NCI-H345 treated with DMSO at 0.1 percent for 48 hours (cell line): ENCODE measurements at regions not wholly inside any gene's neighbourhood (a gene's known extent, or its start where the extent isn't known, plus 50 kb on each side); places are given as distances from the start of the nearest gene placed in this dataset.
"Not testable (repeated sequence)": the region's sequence is repeated elsewhere in the genome, so short reads cannot be mapped to it uniquely, and the experiment has no call there.

ENCODE experiments used
- DNase-seq: peaks from one replicate; lab custom pipeline; 2025; ENCODE audit not compliant: unreplicated experiment; lab: John Stamatoyannopoulos, UW

DNA sequence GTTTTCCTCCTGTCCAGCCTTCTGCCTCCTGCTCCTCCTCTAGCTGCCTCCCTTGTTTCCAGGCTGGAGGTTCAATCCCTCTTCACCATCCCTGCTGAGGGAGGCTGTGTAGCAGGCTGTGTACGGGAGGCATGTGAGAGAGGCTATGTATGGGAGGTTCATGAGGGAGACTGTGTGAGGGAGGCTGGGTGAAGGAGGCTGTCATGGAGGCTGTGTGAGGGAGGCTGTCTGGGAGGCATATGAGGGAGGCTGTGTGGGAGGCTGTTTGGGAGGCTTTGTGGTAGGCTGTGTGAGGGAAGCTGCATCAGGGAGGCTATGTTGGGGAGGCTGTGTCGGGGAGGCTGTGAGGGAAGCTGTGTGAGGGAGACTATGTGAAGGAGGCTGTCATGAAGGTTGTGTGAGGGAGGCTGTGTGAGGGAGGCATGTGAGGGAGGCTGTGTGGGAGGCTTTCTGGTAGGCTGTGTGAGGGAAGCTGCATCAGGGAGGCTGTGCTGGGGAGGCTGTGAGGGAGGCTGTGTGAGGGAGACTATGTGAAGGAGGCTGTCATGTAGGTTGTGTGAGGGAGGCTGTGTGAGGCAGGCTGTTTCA is 123.7 kb upstream of the RNF32 start:
- DNase-seq = no peak

DNA sequence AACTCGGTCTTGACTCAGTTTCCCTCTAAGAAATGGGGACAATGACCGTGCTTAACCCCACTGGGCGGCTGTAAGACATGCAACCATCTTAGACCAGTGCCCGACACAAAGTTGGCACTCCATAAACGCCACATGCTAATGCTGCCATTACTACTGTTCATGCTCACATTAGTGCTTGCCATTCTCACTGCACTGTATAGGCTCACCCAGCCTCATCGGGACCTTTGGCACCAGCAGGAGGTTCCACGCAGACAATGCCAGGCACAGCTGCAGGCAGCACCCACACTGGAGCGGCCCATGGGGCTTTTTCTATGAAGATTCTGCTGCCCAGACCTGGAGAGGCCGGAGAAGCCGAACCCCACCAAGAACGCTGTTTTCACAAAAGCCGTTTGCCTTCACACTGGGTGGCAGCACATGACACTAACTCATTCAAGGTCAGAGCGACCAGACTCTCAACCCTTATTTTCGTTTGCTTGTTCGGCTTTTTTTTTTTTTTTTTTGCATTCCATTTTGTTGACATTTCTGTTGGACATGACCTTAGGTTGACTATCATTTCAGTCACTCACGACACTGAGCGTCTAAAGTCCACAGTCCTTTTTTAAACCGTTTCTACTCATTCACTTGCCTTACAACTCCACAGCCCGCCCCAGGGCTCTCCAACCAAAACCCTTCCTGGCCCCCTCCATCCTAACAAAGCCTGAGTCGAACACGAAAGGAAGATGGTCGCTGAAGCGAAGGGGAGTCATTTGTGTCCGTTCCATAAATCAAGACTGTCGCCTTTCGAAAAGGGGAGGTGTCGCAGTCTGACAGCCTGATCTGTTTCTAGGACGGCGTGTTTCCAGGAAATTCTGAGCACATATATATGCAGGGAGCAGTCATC is 124.4 kb upstream of the RNF32 start:
- DNase-seq = no peak

DNA sequence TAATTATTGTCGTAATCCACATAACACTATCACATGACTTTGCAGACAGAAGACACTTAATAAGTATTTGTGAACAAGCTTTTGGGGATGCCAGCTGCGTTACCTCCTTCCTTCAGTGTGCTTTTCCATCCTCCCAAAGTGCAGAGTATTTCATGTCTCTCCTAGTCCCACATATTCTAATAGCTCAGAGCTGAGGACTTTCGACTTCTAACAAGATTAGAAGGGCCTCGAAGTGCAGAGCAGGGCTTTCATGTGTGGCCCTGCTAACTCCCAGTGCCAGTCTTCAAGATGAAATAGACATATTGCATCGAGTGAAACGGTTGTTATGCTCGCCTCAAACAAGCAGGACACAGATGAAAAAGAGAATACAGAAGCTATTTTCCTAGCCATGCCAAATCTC is 125.7 kb upstream of the RNF32 start:
- no peak for DNase-seq

DNA sequence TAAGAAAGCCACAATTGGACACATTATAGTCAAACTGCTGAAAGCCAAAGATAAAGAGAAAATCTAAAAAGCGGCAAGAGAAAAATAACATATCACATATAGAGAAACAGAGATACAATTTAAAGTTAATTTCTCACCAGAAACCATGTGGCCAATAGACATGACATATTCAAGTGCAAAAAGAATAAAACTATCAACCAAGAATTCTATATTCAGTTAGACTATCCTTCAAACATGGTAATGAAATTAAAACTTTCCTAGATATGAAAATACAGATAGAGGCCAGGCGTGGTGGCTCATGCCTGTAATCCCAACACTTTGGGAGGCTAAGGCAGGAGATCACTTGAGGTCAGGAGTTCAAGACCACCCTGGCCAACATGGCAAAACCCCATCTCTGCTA is 129.1 kb upstream of the RNF32 start:
- no peak for DNase-seq

DNA sequence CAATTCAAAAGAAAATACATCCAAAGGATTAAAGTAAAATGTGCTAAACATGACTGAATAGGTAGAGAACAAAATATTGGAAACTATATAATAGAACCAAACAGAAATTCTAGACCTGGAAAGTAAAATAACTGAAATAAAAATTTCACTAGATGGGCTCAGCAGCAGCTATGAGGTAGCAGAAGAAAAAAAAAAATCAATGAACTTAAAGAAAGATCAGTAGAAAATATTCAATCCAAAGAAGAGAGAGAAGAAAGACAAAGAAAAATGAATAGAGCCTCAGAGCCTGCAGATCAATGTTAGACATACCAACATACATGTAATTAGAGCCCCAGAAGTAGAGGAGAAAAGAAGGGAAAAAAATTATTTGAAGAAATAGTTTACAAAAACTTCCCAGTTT is 129.6 kb upstream of the RNF32 start:
- no peak for DNase-seq

DNA sequence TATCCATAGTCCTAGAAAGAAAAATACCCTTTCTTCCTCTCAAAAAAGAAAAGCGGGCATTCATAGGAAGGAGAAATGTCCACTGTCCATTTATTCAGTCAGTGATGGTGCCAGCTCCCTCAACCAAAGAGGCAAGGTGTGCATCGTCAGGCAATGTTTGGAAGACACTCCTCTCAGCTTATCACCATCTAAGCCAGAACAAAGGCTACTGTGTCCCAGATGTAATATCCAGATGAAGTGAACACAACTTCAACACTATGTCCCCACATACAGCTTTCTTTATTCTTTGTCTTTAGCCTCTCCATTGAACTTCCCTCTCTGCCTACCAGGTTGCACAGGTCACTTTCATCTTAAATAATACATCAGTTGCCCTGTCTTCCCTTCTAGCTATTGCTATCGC is 131.4 kb upstream of the RNF32 start:
- no peak for DNase-seq

DNA sequence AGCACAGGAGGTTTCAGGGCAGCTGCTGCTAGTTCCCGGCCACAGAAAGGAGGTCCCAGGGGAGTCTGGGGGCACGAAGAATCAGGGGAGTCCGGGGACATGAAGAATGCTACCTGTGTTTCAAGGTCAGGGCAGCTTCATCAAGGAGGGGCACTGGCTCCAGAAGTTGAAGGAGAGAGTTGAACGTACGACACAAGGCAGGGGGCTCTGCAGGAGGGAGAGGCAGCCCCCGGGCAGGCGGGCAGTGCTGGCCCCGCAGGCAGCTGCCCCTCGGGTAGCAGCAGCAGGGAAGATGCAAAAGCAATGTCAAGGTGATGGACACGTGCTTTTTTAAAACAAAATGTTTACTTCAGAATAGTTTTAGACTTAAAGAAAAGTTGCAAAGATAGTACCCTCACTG is 134.7 kb upstream of the RNF32 start:
- no peak for DNase-seq

DNA sequence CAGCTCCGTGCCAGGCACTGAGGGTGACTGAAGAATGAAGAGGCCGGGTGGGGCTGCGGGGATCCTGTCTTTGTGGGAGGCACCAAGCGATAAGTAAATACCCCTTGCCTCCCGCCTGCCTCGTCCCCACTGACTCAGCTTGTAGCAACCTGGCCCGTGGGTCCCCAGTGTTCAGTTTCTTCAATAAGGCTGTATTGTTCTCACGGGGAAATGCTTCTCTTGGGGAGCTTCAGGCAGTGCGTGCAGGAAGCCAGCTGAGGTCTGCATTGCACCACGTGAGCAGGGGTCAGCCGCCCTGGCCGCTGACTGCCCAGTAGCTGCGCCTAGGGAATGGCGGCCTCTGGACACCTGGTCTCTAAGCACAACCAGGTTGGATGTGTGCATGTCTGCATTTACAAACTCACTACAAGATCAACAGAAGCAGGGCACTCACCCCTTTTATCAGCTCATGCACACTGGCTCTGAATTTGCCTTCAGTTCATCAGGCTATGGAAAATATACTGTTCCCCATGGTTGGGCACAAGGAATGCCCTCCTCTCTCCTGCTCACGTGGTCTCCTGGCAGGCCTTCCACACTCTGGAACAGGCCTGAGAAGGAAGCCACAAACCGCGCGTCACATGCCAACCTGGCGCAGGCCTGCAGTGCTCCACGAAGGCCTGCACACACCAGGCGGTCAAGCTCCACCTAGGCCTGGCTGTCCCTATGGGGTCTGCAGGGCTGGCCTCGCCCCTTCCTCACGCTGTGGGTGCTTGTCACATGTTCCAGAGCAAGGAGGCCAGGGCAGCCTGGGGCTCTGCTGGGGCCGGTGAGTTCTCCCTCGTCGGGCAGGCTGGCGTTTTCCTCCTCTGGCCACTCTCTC is 135.7 kb upstream of the RNF32 start:
- DNase-seq = no peak

DNA sequence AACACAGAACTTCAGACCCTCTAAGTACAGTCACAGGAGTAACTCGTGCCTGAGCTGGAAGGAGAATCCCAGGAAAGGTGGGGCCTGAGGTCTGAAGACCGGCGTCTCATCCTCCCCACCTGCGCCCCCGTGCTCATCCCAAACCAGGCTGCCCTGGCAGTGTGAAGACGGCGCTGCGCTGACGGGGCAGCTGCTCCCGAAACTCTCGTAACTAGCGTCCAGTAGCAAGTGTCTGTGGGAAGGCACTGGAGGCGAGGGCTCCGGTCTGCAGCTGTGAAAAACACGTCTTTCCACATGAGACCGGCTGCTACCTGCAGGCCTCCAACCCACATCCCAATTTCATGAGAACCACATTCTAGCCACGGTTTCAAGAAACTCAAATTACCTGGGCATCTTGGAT is 136.6 kb upstream of the RNF32 start:
- no peak for DNase-seq

DNA sequence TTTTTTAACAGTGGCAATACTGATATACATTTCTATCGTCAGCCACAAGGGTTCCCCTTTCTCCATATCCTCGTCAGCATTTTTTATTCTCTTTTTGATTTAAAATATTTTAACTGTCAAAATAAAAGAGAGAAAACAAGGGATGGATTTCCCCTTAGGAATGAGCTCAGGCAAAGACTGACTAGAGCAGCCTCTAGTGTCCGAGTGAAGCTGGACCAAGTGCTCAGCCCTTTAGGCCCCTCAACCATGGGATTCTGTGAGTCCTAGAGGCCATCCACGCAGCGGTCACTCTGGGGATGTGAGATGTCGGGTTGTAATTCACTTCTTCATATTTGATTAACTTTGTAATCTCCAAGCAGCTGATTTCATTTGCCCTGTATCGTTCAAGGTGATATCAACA is 137.4 kb upstream of the RNF32 start:
- no peak for DNase-seq

DNA sequence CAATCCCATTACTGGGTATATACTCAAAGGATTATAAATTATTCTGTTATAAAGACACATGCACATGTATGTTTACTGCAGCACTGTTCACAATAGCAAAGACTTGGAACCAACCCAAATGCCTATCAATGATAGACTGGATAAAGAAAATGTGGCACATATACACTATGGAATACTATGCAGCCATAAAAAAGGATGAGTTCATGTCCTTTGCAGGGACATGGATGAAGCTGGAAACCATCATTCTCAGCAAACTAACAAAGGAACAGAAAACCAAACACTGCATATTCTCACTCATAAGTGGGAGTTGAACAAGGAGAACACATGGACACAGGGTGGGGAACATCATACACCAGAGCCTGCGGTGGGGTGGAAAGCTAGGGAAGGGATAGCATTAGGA is 138.8 kb upstream of the RNF32 start:
- not testable (repeated sequence) for DNase-seq

DNA sequence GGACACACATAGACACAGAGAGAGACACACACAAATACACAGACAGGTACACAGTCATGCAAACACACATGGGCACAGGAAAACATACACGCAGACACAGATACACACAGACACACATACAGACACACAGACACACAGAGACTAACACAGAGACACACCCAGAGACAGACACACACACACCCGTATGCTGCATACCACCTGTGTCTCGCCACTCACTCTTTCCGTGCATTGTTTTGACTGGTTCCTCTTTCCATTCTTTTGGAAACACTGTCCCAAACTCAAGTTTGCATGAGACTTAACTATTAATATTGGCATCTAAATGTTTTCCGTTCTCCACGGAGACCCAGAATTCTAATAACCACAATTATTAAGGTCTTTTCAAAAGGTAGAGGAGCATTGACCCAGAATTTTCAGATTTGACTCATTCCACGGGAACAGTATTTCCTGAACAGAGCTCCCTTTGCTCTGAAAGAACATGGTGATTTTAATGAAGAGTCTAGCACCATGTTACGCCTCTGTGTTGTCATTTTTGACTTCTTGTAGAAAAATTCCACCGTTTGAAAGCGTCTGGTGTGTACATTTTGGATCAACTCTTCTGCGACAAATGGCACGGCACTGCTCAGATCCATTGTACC is 141.2 kb upstream of the RNF32 start:
- DNase-seq = no peak

DNA sequence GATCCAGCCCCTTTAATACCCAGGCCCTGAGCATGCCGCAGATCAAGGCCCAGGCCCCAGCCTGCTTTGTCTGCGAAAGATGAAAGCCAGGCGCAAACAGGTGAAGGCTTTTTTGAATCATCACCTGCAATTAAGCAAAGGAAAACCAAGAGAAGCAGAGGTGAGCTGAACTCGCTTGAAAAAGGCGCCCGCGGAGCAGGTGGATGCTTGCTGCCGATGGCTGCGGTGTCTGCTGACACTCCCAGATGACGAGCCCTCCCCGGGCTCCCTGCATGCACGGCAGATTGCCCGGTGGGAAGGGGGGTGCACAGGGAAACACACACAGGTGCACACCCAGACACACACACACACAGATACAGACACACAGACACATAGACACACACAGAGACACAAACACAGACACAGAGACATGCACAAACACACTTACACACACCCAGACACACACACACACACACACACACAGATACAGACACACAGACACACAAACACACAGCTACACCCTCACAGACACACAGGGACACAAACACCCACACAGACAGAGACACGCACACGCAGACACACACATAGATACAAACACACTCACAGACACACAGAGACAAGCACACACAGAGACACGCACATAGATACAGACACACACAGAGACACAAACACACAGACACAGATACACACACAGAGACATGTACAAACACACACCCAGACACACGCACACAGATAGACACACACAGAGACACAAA is 142.6 kb upstream of the RNF32 start:
- DNase-seq = peak; percentile 79

DNA sequence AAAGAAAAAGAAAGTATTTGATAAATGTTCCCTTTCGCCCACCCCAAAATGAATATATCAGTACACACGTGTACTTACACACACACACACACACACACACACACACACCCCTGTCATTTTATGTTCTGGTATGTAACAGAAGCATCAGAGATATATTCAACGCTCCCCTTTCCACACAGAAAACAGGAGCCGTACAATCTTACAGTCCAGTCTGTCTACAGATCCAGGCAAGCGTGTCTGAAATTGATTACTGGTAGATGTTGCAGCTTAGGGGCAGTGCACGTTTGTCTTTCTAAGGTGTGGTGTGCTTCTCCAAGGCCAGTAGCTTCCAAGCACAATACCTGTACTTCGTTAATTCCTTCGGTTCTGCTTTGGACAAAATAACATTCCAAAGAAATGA is 143.7 kb upstream of the RNF32 start:
- no peak for DNase-seq

DNA sequence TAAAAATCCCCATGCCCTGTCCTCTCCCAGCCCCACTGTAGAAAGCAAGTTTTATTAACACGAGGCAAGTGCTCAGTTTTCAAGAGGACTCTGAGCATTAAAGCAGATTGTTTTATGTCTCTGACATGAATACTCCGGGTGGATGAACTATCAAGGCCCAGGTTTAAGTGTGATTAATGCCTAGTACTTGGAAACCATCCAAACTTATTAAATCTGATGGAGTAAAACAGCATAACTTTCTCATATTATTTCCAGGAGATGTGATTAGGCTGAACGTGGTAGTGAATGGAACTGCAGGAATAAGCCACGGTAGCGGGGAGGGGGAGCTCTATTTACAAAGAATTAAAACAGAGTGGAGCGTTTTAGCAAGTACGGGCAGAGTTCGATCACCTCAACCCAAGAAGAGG is 144.2 kb upstream of the RNF32 start:
- peak; percentile 9 for DNase-seq

DNA sequence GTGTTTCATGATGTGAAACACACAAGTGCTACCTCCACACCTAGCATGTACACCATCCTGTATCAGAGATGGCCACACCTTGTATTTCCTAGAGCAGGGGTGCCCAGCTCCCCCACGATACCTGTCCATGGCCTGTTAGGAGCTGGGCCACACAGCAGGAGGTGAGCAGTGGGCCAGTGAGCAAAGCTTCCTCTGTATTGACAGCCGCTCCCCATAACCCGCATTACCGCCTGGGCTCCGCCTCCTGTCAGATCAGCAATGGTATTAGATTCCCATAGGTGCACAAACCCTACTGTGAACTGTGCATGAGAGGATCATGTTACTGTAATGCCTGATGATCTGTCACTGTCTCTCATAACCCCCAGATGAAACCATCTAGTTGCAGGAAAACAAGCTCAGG is 145.6 kb upstream of the RNF32 start:
- no peak for DNase-seq

DNA sequence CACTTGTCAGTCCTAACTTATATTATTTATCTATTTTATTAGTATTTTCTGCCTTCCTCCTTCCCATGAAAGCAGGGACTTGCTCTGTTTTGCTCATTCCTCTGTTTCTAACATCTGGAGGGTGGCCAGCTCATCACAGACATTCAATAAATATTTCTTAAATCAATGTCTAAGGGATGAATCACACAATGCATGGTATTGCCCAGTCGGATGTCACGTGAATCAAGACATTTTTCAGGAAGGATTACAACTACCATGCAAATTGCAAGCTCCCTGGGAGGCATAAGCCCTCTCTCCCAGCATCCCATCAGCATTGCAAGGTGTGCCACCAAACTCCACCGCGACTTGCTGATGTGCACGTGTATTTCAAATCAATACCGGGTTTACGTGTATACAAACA is 146.6 kb upstream of the RNF32 start:
- no peak for DNase-seq

DNA sequence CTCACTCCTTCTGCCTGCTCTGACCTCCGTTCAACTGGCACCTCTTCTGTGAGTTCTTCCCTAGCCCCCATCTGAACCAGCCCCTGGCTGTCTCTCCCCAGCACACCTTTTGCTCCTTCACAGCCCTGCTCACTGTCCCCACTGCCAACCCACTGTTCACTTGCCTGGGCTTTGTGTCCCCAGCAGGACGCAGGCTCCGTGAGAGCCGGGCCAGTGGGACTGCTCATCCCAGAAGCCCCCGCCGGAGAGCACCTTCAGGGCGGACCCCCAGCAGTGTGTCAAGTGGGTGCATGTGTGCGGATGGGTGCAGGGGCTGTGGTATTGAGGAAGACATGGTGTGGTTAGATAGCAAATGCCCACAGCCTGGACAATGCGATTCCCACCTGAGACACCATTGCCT is 148.4 kb upstream of the RNF32 start:
- DNase-seq = no peak

DNA sequence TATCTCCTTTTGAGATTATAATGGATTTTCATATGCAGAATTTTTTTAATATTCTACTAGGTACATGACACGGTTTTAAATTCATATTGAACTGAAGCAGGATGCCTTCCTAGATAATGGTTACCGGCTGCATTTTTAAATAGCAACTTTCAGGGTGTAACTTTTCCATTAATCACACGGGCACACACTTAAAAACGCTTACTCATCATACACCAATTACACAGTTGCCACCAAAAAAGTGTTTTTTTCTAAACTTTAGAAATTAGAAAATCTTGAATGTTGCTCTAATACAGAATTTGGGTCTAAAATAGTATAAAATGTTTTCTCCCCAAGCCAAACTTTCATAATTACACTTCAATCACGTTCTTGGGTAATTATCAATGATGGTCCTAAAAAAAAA is 149.1 kb upstream of the RNF32 start:
- DNase-seq = no peak

DNA sequence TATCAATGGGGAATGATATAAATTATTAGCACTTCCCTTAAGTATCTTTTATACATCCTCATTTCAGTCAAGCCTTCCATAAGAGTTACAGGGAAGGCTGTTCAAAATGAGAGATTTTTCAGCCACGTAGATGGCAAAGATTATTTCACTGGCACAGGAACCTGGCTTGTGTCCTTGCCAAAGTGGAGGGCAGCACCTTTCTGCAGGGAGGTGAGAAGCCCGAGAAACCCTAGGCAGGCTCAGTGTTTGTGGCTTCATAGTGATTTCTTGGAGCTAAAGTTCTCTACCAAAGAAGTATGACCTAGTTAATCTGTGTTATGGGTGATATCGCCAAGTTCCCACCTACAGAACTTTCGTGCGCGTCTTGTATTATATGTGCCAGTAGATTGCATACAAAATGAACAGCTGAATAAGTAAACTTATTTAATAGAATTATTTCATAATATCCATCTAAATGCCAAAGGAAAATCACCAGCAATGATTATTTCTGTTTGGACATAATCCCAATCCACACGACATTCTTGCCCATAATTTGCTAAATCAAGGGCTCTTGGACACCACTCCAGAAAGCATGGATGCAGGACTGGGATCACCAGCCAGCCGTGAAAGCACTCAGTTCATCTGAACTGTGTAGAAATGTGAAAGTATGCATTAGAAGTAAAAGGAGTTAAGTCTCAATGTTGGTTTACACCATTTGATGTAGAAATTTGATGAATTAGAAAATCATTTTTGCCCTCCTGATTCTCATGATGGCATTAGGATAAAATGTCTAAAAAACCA is 150.4 kb upstream of the RNF32 start:
- DNase-seq = no peak
